ENCODE measurements at regions not wholly inside any gene's neighbourhood (a gene's known extent, or its start where the extent isn't known, plus 50 kb on each side); places are given as distances from the start of the nearest gene placed in this dataset.

DNA sequence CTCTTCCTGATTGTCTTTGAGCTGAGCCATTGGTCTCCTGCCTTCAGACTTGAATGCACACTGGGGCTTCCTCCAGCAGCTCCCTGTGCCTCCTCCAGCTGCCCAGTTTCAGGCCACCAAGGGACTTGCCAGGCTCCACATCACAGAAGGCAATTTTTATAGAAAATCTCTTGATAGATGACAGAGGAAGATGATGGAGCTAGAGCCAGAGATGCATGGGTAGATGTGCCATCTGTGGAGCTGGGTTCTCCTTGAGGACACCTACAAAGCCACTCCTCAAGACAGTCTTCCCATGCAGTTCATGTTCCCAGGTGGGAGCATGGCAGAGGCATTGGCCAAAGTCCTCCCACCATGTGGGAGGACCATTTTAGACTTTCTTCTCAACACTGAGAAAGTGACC is 239.6 kb upstream of the IRX1 start:
- no peak overlapping the region for H3K4me2 ChIP-seq
- no peaks in the 10 kb centered on the region for H4K20me1 ChIP-seq (ENCODE audit: insufficient read depth)
- no peak for TF ChIP-seq FOXJ3 (CRISPR knock-in tag; IDR thresholded peaks at IDR 0.05)
- TF ChIP-seq CTCF (IDR thresholded peaks at IDR 0.05) = no peak
- no peak for TF ChIP-seq REST (IDR thresholded peaks at IDR 0.05; ENCODE audit: low read depth, low read length)
- no peak for TF ChIP-seq RAD21 (IDR thresholded peaks at IDR 0.05; ENCODE audit: low read length)
- TF ChIP-seq FOSL2 (IDR thresholded peaks at IDR 0.05; ENCODE audit: borderline replicate concordance, low read depth) = no peak
- TF ChIP-seq USF1 (IDR thresholded peaks at IDR 0.05; ENCODE audit: borderline replicate concordance, low read depth) = no peak
- TF ChIP-seq, protein P1, sequence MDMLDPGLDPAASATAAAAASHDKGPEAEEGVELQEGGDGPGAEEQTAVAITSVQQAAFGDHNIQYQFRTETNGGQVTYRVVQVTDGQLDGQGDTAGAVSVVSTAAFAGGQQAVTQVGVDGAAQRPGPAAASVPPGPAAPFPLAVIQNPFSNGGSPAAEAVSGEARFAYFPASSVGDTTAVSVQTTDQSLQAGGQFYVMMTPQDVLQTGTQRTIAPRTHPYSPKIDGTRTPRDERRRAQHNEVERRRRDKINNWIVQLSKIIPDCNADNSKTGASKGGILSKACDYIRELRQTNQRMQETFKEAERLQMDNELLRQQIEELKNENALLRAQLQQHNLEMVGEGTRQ (IDR thresholded peaks at IDR 0.05; ENCODE audit: borderline replicate concordance, low read depth, low read length) = no peak
- TF ChIP-seq IRF3 (IDR thresholded peaks at IDR 0.05; ENCODE audit: low read depth, low read length) = no peak
- TF ChIP-seq ELF1 (IDR thresholded peaks at IDR 0.05) = no peak
- no peak for TF ChIP-seq RFX5 (IDR thresholded peaks at IDR 0.05; ENCODE audit: low read length)
- TF ChIP-seq, protein P2, sequence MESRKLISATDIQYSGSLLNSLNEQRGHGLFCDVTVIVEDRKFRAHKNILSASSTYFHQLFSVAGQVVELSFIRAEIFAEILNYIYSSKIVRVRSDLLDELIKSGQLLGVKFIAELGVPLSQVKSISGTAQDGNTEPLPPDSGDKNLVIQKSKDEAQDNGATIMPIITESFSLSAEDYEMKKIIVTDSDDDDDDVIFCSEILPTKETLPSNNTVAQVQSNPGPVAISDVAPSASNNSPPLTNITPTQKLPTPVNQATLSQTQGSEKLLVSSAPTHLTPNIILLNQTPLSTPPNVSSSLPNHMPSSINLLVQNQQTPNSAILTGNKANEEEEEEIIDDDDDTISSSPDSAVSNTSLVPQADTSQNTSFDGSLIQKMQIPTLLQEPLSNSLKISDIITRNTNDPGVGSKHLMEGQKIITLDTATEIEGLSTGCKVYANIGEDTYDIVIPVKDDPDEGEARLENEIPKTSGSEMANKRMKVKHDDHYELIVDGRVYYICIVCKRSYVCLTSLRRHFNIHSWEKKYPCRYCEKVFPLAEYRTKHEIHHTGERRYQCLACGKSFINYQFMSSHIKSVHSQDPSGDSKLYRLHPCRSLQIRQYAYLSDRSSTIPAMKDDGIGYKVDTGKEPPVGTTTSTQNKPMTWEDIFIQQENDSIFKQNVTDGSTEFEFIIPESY (IDR thresholded peaks at IDR 0.05; ENCODE audit: borderline replicate concordance, low read depth) = no peak
- TF ChIP-seq PBX3 (IDR thresholded peaks at IDR 0.05) = no peak
- no peak for TF ChIP-seq GATA2 (CRISPR knock-in tag; IDR thresholded peaks at IDR 0.05)
- TF ChIP-seq MEF2A (IDR thresholded peaks at IDR 0.05; ENCODE audit: borderline replicate concordance, low read depth) = no peak
- no peak for TF ChIP-seq EP300 (IDR thresholded peaks at IDR 0.05; ENCODE audit: borderline replicate concordance in 1 of 2, low read depth in 1 of 2, low read length in 1 of 2)
- TF ChIP-seq YY1 (IDR thresholded peaks at IDR 0.05; ENCODE audit: low read depth) = no peak
- no peak for TF ChIP-seq TEAD4 (IDR thresholded peaks at IDR 0.05; ENCODE audit: borderline replicate concordance, insufficient read depth)
- no peak overlapping the region for H3K27ac ChIP-seq (ENCODE audit: low read depth in 2 of 2, low read length in 1 of 2)
- H3K9me2 ChIP-seq = no peaks in the 10 kb centered on the region
- ChIA-PET CTCF (no interaction called here), POLR2A (no interaction called here)
- H3K36me3 ChIP-seq (replicated peaks in 1 of 2; ENCODE audit: control insufficient read depth in 1 of 2, insufficient read depth in 2 of 2, low read length in 1 of 2) = no peaks in the 10 kb centered on the region
- DNase-seq = no peak
- no peaks in the 10 kb centered on the region for H3K9me3 ChIP-seq
- no peak overlapping the region for H3K4me3 ChIP-seq (ENCODE audit: low read depth in 2 of 2, low read length in 1 of 2)
- H3K27me3 ChIP-seq (ENCODE audit: insufficient read depth) = peaks cover 5% of the 10 kb centered on the region; the same call in 1 of the 2 replicates
- no peak overlapping the region for H3K9ac ChIP-seq
- H2AFZ ChIP-seq (ENCODE audit: low read depth) = no peak overlapping the region
- H3K79me2 ChIP-seq (ENCODE audit: insufficient read depth) = no peaks in the 10 kb centered on the region
- H3F3A ChIP-seq (replicated peaks; ENCODE audit: insufficient read depth) = no peaks in the 10 kb centered on the region
- H3K4me1 ChIP-seq (ENCODE audit: control insufficient read depth in 1 of 2, insufficient read depth in 2 of 2, low read depth in 1 of 2, low read length in 1 of 2) = no peaks in the 10 kb centered on the region
